Neural cell (in vitro differentiated cells): ENCODE measurements at regions not wholly inside any gene's neighbourhood (a gene's known extent, or its start where the extent isn't known, plus 50 kb on each side); places are given as distances from the start of the nearest gene placed in this dataset.

Experiments used
- H2AFZ ChIP-seq: fragments of 200-600, 300-800 bp; sonication (generic), shearing (Covaris generic); 2 replicates; pipeline ENCODE4 v1.6.0; 2014; ENCODE audit warnings: low read depth, mild to moderate bottlenecking, antibody characterized with exemption, low read length, moderate library complexity
- H3F3A ChIP-seq: fragments of 200-600 bp; shearing (Covaris generic); 2 replicates; pipeline ENCODE4 v1.6.1; 2016; ENCODE audit warnings: mild to moderate bottlenecking, moderate library complexity, mixed read lengths, antibody characterized with exemption, low read length; ENCODE audit not compliant: insufficient read depth, poor library complexity, severe bottlenecking
- H3K27ac ChIP-seq: fragments of 200-600, 300-800 bp; sonication (generic), shearing (Covaris generic); 2 replicates; pipeline ENCODE4 v1.5.1; 2014; ENCODE audit warnings: mild to moderate bottlenecking, low read length, moderate library complexity
- H3K27me3 ChIP-seq: fragments of 300-800, 200-600 bp; sonication (generic), shearing (Covaris generic); 2 replicates; pipeline ENCODE4 v1.6.0; 2014; ENCODE audit warnings: mild to moderate bottlenecking, low read depth, low read length, moderate library complexity; ENCODE audit not compliant: insufficient read depth
- H3K36me3 ChIP-seq: fragments of 300-800, 200-600 bp; sonication (generic), shearing (Covaris generic); 2 replicates; pipeline ENCODE4 v1.5.1; 2014; ENCODE audit warnings: mild to moderate bottlenecking, antibody characterized with exemption, low read length, moderate library complexity; ENCODE audit not compliant: insufficient read depth
- H3K4me2 ChIP-seq: fragments of 300-800, 200-600 bp; sonication (generic), shearing (Covaris generic); 2 replicates; pipeline ENCODE4 v1.6.0; 2014; ENCODE audit warnings: mild to moderate bottlenecking, low read length
- H3K4me3 ChIP-seq: fragments of 300-800, 200-600 bp; sonication (generic), shearing (Covaris generic); 2 replicates; pipeline ENCODE4 v1.5.1; 2014; ENCODE audit warnings: mild to moderate bottlenecking, low read length, moderate library complexity
- H3K79me2 ChIP-seq: fragments of 200-600 bp; shearing (Covaris generic); replicated peaks from 2 replicates; pipeline ENCODE4 v1.6.0; 2014; ENCODE audit warnings: mild to moderate bottlenecking, low read length, moderate library complexity; ENCODE audit not compliant: insufficient read depth
- H3K9ac ChIP-seq: fragments of 300-800, 200-600 bp; sonication (generic), shearing (Covaris generic); 2 replicates; pipeline ENCODE4 v1.6.1; 2016; ENCODE audit warnings: mild to moderate bottlenecking, low read length, mixed read lengths
- H3K9me2 ChIP-seq: fragments of 200-600 bp; shearing (Covaris generic); 2 replicates; pipeline ENCODE4 v1.6.1; 2016; ENCODE audit warnings: mild to moderate bottlenecking, low read length, mixed read lengths; ENCODE audit not compliant: insufficient read depth
- H3K9me3 ChIP-seq: fragments of 200-600, 300-800 bp; sonication (generic), shearing (Covaris generic); 2 replicates; pipeline ENCODE4 v1.6.1; 2016; ENCODE audit warnings: mild to moderate bottlenecking, mixed run types, low read length, moderate library complexity, mixed read lengths
- H4K20me1 ChIP-seq: fragments of 200-600 bp; shearing (Covaris generic); 2 replicates; pipeline ENCODE4 v1.6.1; 2016; ENCODE audit warnings: mild to moderate bottlenecking, mixed run types; ENCODE audit not compliant: insufficient read depth
- EP300 ChIP-seq: fragments of 450-650 bp; conservative IDR thresholded peaks from 2 replicates; pipeline ENCODE4 v1.6.1; 2014; ENCODE audit warnings: antibody characterized with exemption, mild to moderate bottlenecking, moderate library complexity; ENCODE audit not compliant: poor library complexity, severe bottlenecking
- EZH2 ChIP-seq: fragments of 200-600, 300-800 bp; shearing (Covaris generic), sonication (generic); IDR thresholded peaks from 2 replicates; pipeline ENCODE4 v1.6.1; 2014; ENCODE audit warnings: antibody characterized with exemption, low read length, borderline replicate concordance, mild to moderate bottlenecking; ENCODE audit not compliant: insufficient read depth, poor library complexity, severe bottlenecking
- MXI1 ChIP-seq: fragments of 450-650 bp; conservative IDR thresholded peaks from 2 replicates; pipeline ENCODE4 v1.6.1; 2014; ENCODE audit warnings: antibody characterized with exemption, mild to moderate bottlenecking; ENCODE audit not compliant: poor library complexity, severe bottlenecking
- POLR2AphosphoS5 ChIP-seq: IDR thresholded peaks from 2 replicates; pipeline ENCODE4 v1.6.1; 2012
- RAD21 ChIP-seq: fragments of 450-650 bp; conservative IDR thresholded peaks from 2 replicates; pipeline ENCODE4 v1.6.1; 2014; ENCODE audit warnings: antibody characterized with exemption, mild to moderate bottlenecking, moderate library complexity
- SMC3 ChIP-seq: fragments of 450-650 bp; conservative IDR thresholded peaks from 2 replicates; pipeline ENCODE4 v1.6.1; 2014; ENCODE audit warnings: antibody characterized with exemption, mild to moderate bottlenecking, moderate library complexity; ENCODE audit not compliant: poor library complexity
- TAF1 ChIP-seq: IDR thresholded peaks from 2 replicates; pipeline ENCODE4 v1.6.1; 2012; ENCODE audit warnings: low read depth
- TF ChIP-seq, protein P1 (sequence below): IDR thresholded peaks from 2 replicates; pipeline ENCODE4 v1.6.1; 2012; ENCODE audit warnings: borderline replicate concordance
- TF ChIP-seq, protein P2 (sequence below): fragments of 450-650 bp; IDR thresholded peaks from 2 replicates; pipeline ENCODE4 v1.5.1; 2014; ENCODE audit warnings: antibody characterized with exemption, mild to moderate bottlenecking, moderate library complexity; ENCODE audit not compliant: poor library complexity, severe bottlenecking

DNA sequence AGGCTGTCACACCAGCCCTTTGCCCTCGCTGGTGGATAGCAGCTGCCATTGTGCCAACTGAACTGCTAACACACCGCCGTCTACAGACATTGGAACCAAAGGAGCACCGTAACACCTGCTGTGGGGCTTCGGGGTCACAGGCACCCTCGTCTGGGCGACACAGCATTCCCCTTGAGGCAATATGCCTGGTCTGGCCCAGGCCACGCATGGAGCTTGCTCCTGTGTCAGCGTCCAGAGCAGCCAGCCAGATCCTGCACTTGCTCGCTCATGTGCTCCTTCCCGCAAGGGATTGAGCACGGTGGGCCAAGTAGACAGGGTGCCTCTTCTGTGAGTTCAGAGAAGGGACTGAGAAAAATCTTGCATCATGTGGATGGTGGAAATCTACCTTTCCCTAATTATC is 314.6 kb upstream of the PLD5 start:
- H3K4me3 ChIP-seq = no peak overlapping the region

DNA sequence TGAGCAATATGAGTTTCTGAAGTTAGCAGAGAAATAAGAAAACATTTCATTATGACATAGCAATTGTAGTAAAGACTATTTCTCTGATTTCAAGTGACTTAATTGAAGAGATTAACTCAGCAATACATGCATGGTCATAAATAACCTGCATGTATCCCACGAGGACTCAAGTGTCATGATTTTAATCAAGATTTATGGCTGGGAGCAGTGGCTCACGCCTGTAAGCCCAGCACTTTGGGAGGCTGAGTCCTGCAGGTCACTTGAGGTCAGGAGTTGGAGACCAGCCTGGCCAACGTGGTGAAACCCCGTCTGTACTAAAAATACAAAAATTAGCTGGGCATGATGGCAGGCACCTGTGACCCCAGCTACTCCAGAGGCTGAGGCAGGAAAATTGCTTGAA is 311.9 kb upstream of the PLD5 start:
- H4K20me1 ChIP-seq = no peaks in the 10 kb centered on the region
- no peak overlapping the region for H3K27ac ChIP-seq
- no peaks in the 10 kb centered on the region for H3K9me2 ChIP-seq
- no peak overlapping the region for H3K4me3 ChIP-seq
- no peaks in the 10 kb centered on the region for H3K36me3 ChIP-seq
- no peak overlapping the region for H3K9ac ChIP-seq
- H2AFZ ChIP-seq = no peak overlapping the region
- H3K9me3 ChIP-seq = no peaks in the 10 kb centered on the region
- no peak overlapping the region for H3K4me2 ChIP-seq
- H3K79me2 ChIP-seq = no peaks in the 10 kb centered on the region
- TF ChIP-seq EZH2 (no peak), MXI1 (no peak), SMC3 (no peak), POLR2AphosphoS5 (no peak), RAD21 (no peak), EP300 (no peak)
- TF ChIP-seq, protein P1, sequence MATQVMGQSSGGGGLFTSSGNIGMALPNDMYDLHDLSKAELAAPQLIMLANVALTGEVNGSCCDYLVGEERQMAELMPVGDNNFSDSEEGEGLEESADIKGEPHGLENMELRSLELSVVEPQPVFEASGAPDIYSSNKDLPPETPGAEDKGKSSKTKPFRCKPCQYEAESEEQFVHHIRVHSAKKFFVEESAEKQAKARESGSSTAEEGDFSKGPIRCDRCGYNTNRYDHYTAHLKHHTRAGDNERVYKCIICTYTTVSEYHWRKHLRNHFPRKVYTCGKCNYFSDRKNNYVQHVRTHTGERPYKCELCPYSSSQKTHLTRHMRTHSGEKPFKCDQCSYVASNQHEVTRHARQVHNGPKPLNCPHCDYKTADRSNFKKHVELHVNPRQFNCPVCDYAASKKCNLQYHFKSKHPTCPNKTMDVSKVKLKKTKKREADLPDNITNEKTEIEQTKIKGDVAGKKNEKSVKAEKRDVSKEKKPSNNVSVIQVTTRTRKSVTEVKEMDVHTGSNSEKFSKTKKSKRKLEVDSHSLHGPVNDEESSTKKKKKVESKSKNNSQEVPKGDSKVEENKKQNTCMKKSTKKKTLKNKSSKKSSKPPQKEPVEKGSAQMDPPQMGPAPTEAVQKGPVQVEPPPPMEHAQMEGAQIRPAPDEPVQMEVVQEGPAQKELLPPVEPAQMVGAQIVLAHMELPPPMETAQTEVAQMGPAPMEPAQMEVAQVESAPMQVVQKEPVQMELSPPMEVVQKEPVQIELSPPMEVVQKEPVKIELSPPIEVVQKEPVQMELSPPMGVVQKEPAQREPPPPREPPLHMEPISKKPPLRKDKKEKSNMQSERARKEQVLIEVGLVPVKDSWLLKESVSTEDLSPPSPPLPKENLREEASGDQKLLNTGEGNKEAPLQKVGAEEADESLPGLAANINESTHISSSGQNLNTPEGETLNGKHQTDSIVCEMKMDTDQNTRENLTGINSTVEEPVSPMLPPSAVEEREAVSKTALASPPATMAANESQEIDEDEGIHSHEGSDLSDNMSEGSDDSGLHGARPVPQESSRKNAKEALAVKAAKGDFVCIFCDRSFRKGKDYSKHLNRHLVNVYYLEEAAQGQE = no peak
- no peaks in the 10 kb centered on the region for H3F3A ChIP-seq
- no peaks in the 10 kb centered on the region for H3K27me3 ChIP-seq

More for the DNA sequence above, 314.6 kb upstream of the PLD5 start:
- Histone ChIP-seq H3F3A (no peaks in the 10 kb centered on the region), H3K9me2 (no peaks in the 10 kb centered on the region), H3K27me3 (no peaks in the 10 kb centered on the region), H3K9me3 (no peaks in the 10 kb centered on the region), H3K27ac (no peak overlapping the region), H3K79me2 (no peaks in the 10 kb centered on the region), H3K4me2 (no peak overlapping the region), H4K20me1 (no peaks in the 10 kb centered on the region), H3K36me3 (no peaks in the 10 kb centered on the region), H3K9ac (no peak overlapping the region), H2AFZ (no peak overlapping the region)
- no peak for TF ChIP-seq EP300
- TF ChIP-seq EZH2 = no peak
- no peak for TF ChIP-seq RAD21
- TF ChIP-seq, protein P1 = no peak
- TF ChIP-seq TAF1 = no peak

DNA sequence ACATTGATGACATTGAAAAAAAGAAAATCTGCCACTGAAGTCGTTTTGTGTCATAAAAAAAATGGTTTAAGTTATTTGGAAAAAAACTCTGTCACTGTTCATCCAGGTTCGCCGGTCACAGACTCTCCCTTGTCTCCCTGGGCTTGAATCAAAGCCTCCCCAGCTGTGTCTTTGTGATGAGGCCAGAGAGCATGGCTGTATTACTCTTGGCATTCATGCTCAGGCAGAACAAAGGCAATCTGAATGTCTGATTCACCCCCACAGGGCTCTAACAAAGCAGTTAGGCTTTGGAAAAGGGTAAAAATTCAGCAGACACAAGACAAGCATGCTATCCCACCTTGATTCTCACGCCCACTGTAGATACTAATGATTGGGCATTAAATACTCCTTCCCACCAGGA is 304.3 kb upstream of the PLD5 start:
- Histone ChIP-seq H3F3A (no peaks in the 10 kb centered on the region), H3K27ac (no peak overlapping the region), H3K4me3 (no peak overlapping the region)

More for the DNA sequence above, 304.3 kb upstream of the PLD5 start:
- no peaks in the 10 kb centered on the region for H3K36me3 ChIP-seq
- H3K9ac ChIP-seq = no peak overlapping the region
- no peaks in the 10 kb centered on the region for H3K9me2 ChIP-seq
- H3K4me2 ChIP-seq = no peak overlapping the region
- no peak overlapping the region for H2AFZ ChIP-seq
- no peaks in the 10 kb centered on the region for H3K9me3 ChIP-seq
- no peaks in the 10 kb centered on the region for H3K27me3 ChIP-seq
- TF ChIP-seq TAF1 (no peak), MXI1 (no peak), RAD21 (no peak)
- TF ChIP-seq, protein P1 = no peak
- TF ChIP-seq, protein P2, sequence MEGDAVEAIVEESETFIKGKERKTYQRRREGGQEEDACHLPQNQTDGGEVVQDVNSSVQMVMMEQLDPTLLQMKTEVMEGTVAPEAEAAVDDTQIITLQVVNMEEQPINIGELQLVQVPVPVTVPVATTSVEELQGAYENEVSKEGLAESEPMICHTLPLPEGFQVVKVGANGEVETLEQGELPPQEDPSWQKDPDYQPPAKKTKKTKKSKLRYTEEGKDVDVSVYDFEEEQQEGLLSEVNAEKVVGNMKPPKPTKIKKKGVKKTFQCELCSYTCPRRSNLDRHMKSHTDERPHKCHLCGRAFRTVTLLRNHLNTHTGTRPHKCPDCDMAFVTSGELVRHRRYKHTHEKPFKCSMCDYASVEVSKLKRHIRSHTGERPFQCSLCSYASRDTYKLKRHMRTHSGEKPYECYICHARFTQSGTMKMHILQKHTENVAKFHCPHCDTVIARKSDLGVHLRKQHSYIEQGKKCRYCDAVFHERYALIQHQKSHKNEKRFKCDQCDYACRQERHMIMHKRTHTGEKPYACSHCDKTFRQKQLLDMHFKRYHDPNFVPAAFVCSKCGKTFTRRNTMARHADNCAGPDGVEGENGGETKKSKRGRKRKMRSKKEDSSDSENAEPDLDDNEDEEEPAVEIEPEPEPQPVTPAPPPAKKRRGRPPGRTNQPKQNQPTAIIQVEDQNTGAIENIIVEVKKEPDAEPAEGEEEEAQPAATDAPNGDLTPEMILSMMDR = no peak
- H3K79me2 ChIP-seq = no peaks in the 10 kb centered on the region
- H4K20me1 ChIP-seq = no peaks in the 10 kb centered on the region
